HG03064 (cell line): ENCODE measurements at regions not wholly inside any gene's neighbourhood (a gene's known extent, or its start where the extent isn't known, plus 50 kb on each side); places are given as distances from the start of the nearest gene placed in this dataset.
"Not testable (repeated sequence)": the region's sequence is repeated elsewhere in the genome, so short reads cannot be mapped to it uniquely, and the experiment has no call there.

Experiments used
- ATAC-seq: cut with Tn5 transposase; IDR thresholded peaks from one replicate; pipeline ENCODE4 v1.9.1; 2021; ENCODE audit warnings: low read depth; ENCODE audit not compliant: unreplicated experiment

DNA sequence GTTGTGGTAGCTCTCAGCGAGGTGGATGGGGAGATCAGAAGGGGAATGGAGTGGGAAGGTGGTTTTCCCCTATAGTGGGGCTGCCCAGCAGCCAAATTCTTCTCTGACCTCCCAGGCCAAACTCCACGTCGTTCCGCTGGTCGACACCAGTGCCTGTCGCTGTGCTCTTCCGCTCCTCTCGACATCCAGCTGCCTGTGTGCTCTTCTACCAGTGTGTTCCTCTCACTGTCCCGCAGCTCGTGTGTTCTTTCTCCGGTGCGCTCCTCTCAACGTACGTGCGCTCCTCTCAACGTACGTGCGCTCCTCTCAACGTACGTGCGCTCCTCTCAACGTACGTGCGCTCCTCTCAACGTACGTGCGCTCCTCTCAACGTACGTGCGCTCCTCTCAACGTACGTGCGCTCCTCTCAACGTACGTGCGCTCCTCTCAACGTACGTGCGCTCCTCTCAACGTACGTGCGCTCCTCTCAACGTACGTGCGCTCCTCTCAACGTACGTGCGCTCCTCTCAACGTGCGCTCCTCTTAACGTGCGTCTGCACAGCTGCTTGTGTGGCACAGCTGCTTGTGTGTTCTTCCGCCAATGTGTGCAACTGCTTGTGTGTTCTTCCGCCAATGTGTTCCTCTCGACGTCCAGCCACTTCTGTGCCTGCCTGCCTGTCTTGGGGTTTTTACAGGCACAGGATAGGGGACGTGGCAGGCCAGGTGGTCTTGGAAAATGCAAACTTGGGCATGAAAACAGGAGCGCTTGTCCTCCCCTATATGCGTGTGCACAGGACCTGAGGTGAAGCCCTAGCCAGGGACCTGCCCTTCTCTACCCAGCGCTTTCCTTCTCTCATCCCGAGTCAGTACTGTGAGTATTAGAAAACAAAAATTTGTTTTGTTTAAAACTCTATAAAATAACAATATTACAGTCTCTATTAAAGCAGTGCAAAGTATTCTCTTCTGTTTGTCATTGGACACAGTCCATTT, 991.1 kb downstream of the GBE1 start:
- no peak for ATAC-seq

DNA sequence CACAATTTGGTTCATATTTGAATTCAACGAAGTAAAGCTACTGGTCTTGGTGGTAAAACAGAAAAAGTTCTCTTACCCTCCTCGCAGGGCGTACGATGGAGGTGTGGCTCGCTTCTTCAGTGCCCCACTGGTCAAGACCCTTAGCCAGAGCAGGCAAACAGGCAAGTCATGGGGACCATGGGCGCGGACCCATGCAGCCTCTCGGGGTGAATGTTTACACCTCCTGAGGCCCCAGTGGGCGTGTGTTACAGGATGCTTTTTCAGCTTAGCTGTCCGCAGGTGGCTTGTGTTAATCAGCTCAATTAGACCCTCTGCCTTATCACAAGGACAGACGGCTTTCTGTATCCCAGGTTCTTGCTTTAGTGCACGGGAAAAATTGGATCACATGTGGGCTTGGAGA, 991.8 kb downstream of the GBE1 start:
- ATAC-seq = no peak

DNA sequence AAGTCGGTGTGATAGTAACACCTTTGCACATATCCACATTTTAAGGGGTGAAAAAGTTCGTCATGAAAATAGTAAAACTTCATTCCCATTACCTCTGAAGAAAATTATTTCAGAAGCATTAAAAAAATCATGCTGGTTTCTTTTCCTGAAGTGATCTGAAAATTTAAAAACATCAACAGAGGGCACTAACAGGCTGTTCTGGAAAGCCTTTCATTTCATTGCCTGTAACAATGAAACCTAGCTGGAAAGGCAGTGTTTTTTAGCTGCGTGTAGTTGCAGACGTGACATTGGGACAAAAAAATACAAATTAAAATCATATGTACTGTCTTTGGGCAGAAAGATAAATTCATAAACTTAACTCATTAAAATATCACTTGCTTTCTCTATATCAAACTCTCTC, 993.8 kb downstream of the GBE1 start:
- ATAC-seq = no peak

DNA sequence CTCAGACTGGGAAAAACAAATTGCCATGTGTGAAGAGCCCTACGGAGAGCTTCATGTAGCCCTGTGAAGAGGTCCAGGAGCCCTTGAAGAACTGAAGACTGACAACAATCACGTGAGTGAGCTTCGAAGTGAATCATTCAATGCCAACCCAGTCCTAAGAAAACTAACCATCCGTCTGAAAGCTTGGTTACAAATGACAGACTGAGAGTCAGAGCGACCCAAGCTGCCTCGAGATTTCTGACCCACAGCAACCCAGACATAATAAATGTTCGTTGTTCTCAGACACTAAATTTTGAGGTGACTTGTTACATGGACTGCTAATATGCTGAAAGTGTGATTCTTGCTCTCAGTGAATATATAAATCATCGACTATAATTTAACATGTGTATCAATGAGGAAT, 987.2 kb upstream of the ROBO1 start:
- ATAC-seq = no peak

DNA sequence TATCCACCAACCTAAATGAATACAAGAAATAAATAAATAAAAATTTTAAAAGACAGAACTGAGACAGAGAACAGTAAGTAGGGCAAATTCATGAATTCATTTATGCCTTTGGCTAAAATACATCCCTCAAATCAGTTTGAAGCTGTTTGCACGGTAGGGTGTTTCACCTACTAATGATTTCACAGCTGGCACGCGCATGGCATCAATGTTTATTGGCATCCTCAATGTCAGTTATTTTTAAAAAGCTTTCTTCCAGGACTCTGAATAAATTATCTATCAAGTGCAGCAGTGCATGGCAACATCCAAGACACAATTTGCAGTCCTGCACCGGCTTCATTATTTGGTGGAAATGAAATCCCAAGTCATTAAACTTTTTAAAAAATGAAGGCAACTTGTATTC, 985.2 kb upstream of the ROBO1 start:
- no peak for ATAC-seq

DNA sequence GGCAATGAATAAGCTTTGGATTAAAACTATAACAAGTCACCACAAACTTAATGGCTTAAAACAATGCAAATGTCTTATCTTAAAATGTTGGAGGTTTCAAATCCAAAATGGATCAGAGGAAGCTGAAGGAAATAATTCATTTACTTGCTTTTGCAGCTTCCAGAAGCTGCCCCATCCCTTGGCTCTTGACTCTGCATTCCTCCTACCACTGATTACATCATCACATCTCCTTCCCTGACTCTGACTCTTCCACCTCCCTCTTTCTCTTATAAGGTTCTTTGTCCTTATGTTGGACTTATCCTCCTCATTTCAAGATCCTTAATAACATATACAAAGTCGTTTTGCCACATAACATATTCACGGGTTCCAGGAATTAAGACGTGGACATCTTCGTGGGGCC, 982.8 kb upstream of the ROBO1 start:
- ATAC-seq = no peak

DNA sequence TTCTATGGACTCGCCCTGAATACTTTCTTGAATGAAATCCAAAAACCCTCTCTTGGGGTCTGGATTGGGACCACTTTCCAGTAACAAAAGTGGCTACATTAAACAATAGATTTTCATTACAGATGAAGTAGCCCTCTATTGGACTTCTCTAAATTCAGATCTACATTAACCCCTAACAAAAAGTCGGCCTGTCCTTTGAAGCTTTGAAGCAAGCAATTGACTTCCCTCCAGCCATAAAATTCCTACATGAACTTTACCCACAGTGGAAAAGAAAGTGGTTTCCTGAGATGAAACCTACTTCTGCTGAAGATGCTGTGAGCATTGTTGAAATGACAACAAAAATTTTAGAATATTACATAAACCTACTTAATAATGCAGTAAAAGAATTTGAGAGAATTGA, 967.1 kb upstream of the ROBO1 start:
- ATAC-seq = no peak

DNA sequence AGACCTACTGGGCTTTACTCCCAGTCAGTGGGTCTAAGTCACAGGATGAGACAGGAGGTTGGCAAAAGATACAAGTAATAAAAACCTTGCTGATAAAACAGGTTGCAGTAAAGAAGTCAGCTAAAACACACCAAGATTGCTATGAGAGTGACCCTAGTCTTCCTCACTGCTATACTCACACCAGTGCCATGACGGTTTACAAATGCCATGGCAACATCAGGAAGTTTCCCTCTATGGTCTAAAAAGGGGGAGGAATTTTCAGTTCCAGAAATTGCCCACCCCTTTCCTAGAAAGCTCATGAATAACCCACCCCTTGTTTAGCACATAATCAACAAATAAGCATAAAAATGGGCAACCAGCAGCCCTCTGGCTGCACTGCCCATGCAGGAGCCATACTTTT, 966.7 kb upstream of the ROBO1 start:
- no peak for ATAC-seq

DNA sequence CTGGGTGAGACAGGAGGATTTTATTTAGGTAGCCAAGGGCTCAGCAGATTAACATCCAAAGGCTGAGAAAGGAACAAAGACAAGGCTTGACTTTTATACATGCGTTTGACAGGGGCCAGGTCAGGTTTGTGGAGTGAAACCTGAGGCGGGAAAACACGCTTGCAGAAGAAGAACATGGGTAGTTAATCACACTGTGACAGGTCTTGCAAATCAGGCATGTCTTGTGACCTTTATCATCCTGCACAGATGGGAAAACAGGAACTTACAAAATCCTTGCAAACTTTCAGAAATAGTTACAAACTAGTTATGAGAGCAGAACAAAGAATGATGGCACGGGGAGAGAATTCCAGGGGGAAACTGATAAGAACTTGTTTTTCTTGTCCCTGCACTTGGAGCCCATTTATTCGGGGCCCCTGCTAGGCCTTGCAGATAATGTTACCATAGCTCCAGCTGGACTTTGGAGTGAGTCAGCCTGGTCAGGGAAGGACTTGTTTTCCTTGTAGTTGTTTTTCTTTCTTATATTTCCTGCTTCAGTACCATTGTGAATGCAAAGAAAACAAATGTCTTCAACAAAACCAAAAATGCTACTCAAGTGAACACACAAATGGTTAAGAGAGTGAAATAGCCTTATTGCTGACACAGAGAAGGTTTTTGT, 965.9 kb upstream of the ROBO1 start:
- no peak for ATAC-seq

DNA sequence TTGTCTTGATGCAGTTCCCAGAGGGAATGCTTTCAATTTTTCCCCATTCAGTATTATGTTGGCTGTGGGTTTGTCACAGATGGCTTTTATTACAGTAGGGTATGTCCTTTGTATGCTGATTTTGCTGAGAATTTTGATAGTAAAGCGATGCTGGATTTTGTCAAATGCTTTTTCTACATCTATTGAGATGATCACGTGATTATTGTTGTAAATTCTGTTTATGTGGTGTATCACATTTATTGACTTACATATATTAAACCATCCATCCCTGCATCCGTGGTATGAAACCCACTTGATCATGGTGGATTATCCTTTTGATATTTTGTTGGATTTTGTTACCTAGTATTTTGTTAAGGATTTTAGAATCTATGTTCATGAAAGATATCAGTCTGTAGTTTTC, 959.8 kb upstream of the ROBO1 start:
- not testable (repeated sequence) for ATAC-seq

DNA sequence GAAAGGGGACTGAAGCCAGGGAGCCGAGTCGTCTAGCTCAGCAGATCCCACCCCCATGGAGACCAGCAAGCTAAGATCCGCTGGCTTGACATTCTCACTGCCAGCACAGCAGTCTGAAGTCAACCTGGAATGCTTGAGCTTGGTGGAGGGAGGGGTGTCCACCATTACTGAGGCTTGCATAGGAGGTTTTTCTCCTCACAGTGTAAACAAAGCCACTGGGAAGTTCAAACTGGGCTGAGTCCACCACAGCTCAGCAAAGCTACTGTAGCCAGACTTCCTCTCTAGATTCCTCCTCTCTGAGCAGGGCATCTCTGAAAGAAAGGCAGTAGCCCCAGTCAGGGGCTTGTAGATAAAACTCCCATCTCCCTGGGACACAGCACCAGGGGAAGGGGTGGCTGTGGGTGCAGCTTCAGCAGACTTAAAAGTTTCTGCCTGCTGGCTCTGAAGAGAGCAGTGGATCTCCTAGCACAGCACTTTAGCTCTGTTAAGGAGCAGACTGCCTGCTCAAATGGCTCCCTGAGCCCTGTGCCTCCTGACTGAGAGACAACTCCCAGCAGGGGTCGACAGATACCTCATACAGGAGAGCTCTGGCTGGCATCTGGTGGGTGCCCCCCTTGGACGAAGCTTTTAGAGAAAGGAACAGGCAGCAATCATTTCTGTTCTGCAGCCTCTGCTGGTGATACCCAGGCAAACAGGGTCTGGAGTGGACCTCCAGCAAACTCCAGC, 942.0 kb upstream of the ROBO1 start:
- not testable (repeated sequence) for ATAC-seq

DNA sequence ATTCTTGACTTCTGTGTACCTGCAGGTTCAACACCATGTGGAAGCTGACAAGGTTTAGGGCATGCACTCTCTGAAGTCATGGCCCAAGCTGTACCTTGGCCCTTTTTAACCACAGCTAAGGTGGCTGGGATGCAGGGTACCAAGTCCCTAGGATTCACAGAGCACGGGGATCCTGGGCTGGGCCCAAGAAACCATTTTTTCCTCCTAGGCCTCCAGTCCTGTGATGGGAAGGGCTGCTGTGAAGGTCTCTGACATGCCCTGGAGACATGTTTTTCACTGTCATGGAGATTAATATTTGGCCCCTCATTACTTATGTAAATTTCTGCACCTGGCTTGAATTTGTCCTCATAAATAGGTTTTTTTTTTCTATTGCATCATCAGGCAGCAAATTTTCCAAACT, 937.5 kb upstream of the ROBO1 start:
- ATAC-seq = no peak

DNA sequence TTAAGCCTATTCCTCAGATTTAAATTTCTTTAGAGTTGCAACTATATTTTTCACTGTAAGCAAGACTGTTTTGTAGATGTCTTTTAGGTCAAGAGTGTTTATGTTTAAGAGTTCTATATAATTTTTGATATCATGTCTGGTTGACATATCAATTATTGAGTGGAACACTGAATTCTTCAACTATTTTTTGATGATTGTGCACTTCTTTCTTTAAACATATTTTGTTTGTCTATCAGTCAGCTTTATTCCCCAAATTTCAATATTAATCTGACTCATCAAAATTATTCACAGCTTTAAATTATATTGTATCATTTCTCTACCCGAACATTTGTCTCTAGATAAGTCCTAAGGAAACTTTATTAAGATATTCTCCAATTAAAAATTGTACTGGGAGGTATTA, 933.6 kb upstream of the ROBO1 start:
- no peak for ATAC-seq

DNA sequence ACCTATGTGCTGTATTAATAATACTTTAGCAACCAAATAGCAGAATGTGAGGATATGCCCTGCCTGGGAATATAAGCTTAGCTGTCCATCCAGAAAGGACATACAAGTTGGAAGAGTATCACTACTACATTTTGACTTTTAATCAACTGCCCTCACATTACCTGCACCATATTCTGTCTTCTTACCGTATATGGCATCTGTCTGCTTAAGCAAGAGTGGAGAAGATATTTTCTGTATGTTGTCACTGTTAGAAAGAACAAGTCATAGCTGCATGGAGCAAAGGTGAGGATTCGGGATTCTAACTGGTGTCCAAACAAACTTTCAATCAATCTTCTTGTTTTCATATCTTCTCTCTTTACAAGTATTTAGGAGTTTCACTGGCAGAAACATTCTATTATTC, 929.5 kb upstream of the ROBO1 start:
- ATAC-seq = no peak

DNA sequence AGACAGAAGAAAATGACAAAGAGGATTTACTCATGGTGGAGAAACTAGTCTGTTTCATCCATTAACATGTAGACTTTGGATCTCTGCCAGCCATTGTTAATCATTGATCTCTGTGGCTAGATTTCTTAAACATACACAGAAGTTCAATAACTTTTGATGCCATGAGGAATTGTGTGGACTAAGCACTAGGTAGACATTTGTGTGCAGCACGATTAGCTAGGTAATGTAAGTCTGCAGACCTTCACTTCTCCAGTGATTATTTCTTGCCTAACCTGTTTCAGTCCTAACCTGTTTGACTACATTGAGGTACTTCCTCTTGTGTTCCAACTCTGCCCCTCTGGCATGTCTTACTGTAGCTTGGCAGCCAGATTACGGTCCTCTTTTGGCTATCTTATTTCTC, 928.5 kb upstream of the ROBO1 start:
- ATAC-seq = no peak

DNA sequence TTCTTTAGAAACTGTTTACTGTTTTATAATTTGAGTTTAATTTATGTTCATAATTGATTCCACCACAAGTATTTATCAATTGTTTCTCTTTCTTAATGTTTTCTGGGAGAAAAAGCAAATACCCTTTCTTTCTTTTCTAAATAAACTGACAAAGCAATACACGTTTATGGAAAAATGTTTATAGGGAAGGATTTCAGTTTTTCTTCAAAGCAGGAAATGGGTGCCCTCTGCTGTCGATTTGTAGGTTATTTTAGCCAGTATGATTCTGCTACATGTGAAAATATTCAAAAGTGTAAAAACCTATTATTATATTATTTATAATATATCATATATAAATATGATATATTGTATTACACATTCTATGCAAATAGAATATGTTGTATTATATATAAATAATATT, 921.0 kb upstream of the ROBO1 start:
- ATAC-seq = no peak

DNA sequence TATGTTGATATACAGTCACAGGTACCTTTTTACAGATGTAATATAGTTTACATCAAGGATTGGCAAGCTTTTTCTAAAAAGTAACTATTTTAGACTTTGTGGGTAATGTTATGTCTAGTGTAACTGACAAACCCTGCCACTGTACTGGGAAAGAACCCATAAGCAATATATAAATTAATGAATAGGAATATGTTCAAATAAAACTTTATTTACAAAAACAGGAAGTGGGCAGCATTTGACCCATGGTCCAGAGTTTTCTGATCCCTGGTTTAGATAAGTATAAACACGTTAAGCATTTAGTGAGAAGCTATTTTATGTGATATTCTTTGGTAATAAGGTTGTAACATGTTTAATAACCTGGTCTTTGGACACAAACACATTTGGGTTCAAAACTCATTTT, 915.2 kb upstream of the ROBO1 start:
- ATAC-seq = no peak

DNA sequence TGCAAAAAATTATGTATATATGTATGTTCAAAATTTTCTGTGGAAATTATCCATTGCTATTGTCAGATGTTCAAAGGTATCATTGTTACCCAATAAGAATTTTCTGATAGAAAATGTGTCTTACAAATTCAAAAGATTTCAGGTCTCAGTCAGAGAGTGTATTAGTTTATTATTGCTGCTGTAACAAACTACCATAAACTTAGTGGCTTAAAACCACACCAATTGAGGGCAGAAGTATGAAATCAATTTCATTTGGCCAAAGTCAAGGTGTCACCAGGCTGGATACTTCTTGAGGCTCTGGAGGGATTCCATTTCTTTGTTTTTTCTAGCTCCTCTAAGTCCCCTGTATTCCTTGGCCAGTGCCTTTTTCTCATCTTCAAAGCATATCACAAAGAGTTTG, 914.4 kb upstream of the ROBO1 start:
- ATAC-seq = no peak

DNA sequence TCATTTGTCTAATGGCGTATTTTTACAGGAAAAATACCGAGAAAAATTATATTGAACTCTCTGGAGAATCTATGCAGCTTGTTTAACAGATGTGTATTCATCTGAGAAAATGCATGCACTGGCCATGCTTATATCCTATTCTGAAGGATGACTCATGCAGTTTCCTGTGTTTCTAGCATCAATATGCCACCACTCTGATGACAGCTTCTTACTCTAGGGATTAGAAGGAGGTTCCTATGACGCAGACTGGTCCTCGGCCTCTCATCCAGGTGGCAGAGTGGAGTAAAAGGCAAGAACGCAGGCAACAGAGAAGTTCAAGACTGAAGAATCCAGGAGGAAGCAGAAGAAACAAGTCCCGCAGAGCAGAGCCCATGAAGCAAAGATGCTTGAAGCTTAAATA, 910.0 kb upstream of the ROBO1 start:
- no peak for ATAC-seq

DNA sequence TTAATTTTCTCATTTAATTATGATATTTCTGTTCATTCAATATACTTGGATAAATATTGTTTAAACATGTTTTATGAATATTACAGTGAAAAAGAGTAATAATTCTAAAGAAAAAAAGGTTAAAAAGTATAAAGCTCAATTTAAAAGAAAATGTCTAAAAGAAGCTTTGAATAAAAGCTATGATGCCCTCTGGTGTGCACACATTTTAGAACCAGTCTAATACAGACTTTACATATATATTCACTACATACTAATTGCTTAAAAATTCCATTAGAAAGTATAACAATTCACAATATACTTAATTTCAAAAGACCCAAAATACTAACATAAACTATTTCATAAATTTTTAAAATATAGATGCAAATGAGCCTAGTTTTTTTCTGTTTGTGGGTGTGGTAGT, 909.1 kb upstream of the ROBO1 start:
- ATAC-seq = no peak

DNA sequence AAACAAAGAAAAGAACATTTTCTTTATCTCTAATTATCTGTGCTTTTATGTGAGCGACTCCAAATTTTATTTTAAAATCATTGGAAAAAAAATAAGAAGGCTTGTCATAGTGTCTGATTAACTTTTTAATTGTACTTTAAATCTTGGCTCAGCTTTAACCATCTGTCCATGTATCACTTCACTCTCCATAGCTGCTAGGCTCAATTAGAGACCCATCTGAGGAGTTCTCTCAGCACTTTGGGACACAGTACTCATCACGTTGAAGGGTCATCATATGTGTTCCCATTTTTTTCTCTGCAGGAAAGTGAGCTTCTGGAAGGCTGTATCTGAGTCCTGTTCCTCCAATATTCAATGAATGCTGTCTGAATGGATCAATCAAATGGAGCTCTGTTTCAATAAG, 908.5 kb upstream of the ROBO1 start:
- ATAC-seq = no peak
